ENCODE measurements at regions not wholly inside any gene's neighbourhood (a gene's known extent, or its start where the extent isn't known, plus 50 kb on each side); places are given as distances from the start of the nearest gene placed in this dataset.

DNA sequence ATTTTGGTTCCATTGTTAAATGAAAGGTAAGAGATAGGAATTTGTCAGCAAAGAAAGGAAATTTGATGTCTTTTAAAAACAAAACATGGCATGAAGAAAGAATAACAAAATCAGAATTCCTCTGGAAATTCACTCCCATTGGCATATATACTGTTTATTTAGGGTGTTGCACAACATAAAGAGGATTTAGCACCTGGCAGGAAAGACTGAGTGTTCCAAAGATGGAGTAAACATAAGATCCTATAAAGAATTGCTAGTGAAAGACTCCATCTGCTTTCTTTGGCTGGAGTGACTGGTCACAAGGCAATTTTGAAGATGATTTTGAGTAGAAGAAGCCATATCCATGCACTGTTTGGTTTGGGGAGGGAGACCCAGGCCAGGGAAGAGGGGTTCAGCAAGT is 62.4 kb downstream of the CD24 start:
- TF ChIP-seq EP300 (IDR thresholded peaks at IDR 0.05; ENCODE audit: borderline replicate concordance) (no peak), EGR1 (IDR thresholded peaks at IDR 0.05) (no peak), FOXM1 (IDR thresholded peaks at IDR 0.05; ENCODE audit: borderline replicate concordance, low read depth) (no peak)

DNA sequence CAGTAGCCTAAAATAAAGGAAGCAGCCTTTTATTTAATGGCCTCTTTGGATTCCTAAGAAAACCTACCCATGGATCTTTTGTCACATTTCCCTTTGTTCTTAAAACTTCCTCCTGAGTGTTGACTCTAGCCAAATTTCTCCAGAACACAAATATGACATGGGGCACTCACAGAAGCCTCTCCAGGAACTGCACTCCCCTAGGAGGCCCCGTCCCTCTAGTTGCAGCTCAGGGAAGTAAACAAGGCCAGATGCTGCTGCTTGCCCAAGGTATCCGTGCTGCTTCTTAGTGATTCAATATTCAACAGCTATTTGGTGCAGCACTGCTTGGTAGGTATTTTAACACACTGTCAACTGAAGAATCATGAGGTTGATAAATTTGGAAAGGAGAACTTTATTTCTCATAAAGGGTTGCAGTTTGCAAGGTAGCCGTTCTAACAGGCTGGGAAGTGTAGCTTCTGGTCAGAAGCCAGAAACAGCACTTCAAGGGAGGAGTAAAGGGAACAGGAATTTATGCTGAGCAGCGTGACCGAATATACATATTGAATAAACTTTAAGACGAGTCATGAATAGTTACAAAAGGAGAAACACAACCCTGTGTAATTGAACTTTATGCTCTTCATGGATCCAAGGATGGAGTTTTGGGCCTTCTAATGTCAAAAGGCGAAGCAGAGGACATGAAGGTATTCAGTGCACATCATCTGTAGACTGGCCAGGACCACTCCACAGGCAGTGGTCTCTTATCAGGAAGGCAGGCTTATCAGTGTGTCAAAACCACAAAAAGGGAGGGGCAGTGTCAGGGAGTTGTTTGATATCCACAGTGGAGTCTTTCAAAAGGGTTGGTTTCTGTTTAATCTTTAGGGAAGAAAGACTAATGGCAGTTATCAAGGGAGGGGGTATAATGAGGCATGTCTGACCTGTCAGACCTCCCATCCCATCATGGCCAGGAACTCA is 63.3 kb downstream of the CD24 start:
- TF ChIP-seq YY1 (IDR thresholded peaks at IDR 0.05; ENCODE audit: low read depth) (no peak), EP300 (IDR thresholded peaks at IDR 0.05; ENCODE audit: borderline replicate concordance) (no peak), MAX (IDR thresholded peaks at IDR 0.05) (no peak), CREB1 (IDR thresholded peaks at IDR 0.05; ENCODE audit: low read depth) (no peak), TAF1 (IDR thresholded peaks at IDR 0.05; ENCODE audit: low read depth) (no peak), EGR1 (IDR thresholded peaks at IDR 0.05) (no peak), CEBPB (IDR thresholded peaks at IDR 0.05) (no peak), TCF12 (IDR thresholded peaks at IDR 0.05; ENCODE audit: low read depth) (no peak)

GRCh38 chr6:106908386-106908840 is 66.1 kb downstream of the CD24 start:
- TF ChIP-seq TCF12 (IDR thresholded peaks at IDR 0.05; ENCODE audit: low read depth) = no peak

GRCh38 chr6:106907754-106908153 is 66.8 kb downstream of the CD24 start:
- TF ChIP-seq MAX (IDR thresholded peaks at IDR 0.05) = no peak
- no peak for TF ChIP-seq USF1 (IDR thresholded peaks at IDR 0.05)
- no peak for TF ChIP-seq EGR1 (IDR thresholded peaks at IDR 0.05)
- no peak for TF ChIP-seq ZBTB7A (IDR thresholded peaks at IDR 0.05; ENCODE audit: low read depth)
- TF ChIP-seq RAD21 (IDR thresholded peaks at IDR 0.05; ENCODE audit: low read depth) = no peak
- no peak for TF ChIP-seq FOXM1 (IDR thresholded peaks at IDR 0.05; ENCODE audit: borderline replicate concordance, low read depth)
- TF ChIP-seq CREB1 (IDR thresholded peaks at IDR 0.05; ENCODE audit: low read depth) = no peak
- TF ChIP-seq CEBPB (IDR thresholded peaks at IDR 0.05) = no peak
- no peak for TF ChIP-seq YY1 (IDR thresholded peaks at IDR 0.05; ENCODE audit: low read depth)

GRCh38 chr6:106906232-106906631 is 68.3 kb downstream of the CD24 start:
- TF ChIP-seq EGR1 (IDR thresholded peaks at IDR 0.05) (no peak), CEBPB (IDR thresholded peaks at IDR 0.05) (no peak), RAD21 (IDR thresholded peaks at IDR 0.05; ENCODE audit: low read depth) (no peak), FOXM1 (IDR thresholded peaks at IDR 0.05; ENCODE audit: borderline replicate concordance, low read depth) (no peak), YY1 (IDR thresholded peaks at IDR 0.05; ENCODE audit: low read depth) (no peak), TEAD4 (IDR thresholded peaks at IDR 0.05) (no peak), CREB1 (IDR thresholded peaks at IDR 0.05; ENCODE audit: low read depth) (no peak), TAF1 (IDR thresholded peaks at IDR 0.05; ENCODE audit: low read depth) (no peak)

- no peak for TF ChIP-seq NFIC (IDR thresholded peaks at IDR 0.05)
- TF ChIP-seq YY1 (IDR thresholded peaks at IDR 0.05; ENCODE audit: low read depth) = no peak
- TF ChIP-seq EP300 (IDR thresholded peaks at IDR 0.05; ENCODE audit: borderline replicate concordance) = no peak
- no peak for TF ChIP-seq TCF12 (IDR thresholded peaks at IDR 0.05; ENCODE audit: low read depth)
These were observed 71.2 kb downstream of the CD24 start for GRCh38 chr6:106903299-106903698.

DNA sequence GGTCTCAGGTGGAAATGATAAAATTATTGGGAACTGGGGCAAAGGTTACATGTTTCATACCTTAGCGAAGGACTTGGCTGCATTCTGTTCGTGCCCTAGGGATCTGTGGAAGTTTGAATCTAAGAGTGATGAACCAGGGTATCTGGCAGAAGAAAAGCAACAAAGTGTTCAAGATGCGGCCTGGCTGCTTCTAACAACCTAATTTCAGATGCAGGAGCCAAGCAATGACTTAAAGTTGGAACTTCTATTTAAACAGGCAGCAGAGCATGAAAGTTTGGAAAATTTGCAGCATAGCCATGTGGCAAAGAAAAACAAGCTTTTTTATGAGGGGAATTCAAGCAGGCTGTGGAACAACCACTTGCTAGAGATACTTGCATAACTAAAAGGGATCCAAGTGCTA is 73.5 kb downstream of the CD24 start:
- no peak for TF ChIP-seq MAX (IDR thresholded peaks at IDR 0.05)
- TF ChIP-seq, protein P1, sequence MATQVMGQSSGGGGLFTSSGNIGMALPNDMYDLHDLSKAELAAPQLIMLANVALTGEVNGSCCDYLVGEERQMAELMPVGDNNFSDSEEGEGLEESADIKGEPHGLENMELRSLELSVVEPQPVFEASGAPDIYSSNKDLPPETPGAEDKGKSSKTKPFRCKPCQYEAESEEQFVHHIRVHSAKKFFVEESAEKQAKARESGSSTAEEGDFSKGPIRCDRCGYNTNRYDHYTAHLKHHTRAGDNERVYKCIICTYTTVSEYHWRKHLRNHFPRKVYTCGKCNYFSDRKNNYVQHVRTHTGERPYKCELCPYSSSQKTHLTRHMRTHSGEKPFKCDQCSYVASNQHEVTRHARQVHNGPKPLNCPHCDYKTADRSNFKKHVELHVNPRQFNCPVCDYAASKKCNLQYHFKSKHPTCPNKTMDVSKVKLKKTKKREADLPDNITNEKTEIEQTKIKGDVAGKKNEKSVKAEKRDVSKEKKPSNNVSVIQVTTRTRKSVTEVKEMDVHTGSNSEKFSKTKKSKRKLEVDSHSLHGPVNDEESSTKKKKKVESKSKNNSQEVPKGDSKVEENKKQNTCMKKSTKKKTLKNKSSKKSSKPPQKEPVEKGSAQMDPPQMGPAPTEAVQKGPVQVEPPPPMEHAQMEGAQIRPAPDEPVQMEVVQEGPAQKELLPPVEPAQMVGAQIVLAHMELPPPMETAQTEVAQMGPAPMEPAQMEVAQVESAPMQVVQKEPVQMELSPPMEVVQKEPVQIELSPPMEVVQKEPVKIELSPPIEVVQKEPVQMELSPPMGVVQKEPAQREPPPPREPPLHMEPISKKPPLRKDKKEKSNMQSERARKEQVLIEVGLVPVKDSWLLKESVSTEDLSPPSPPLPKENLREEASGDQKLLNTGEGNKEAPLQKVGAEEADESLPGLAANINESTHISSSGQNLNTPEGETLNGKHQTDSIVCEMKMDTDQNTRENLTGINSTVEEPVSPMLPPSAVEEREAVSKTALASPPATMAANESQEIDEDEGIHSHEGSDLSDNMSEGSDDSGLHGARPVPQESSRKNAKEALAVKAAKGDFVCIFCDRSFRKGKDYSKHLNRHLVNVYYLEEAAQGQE (IDR thresholded peaks at IDR 0.05; ENCODE audit: low read depth) = no peak
- no peak for TF ChIP-seq TCF12 (IDR thresholded peaks at IDR 0.05; ENCODE audit: low read depth)
- TF ChIP-seq EGR1 (IDR thresholded peaks at IDR 0.05) = no peak
- no peak for TF ChIP-seq USF1 (IDR thresholded peaks at IDR 0.05)
- TF ChIP-seq CREB1 (IDR thresholded peaks at IDR 0.05; ENCODE audit: low read depth) = no peak
- no peak for TF ChIP-seq NFIC (IDR thresholded peaks at IDR 0.05)
- no peak for TF ChIP-seq YY1 (IDR thresholded peaks at IDR 0.05; ENCODE audit: low read depth)

DNA sequence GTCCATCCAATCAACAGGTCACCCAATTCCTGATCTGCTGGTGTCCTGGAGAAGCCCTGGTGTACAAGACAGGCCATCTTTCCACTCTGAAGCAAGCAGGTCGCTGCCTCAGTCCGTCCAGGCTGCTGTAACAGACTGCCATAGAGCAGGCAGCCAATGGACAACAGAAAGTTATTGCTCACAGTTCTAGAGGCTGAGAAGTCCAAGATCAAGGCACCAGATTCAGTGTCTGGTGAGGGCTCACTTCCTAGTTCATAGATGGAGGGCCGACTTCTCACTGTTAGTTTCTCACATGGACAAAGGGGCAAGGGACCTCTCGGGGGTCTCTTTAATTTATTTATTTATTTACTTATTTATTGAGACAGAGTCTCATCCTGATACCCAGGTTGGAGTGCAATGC is 74.8 kb downstream of the CD24 start:
- TF ChIP-seq TEAD4 (IDR thresholded peaks at IDR 0.05) = no peak

Data from Ishikawa (cell line).